ENCODE measurements at regions not wholly inside any gene's neighbourhood (a gene's known extent, or its start where the extent isn't known, plus 50 kb on each side); places are given as distances from the start of the nearest gene placed in this dataset.

DNA sequence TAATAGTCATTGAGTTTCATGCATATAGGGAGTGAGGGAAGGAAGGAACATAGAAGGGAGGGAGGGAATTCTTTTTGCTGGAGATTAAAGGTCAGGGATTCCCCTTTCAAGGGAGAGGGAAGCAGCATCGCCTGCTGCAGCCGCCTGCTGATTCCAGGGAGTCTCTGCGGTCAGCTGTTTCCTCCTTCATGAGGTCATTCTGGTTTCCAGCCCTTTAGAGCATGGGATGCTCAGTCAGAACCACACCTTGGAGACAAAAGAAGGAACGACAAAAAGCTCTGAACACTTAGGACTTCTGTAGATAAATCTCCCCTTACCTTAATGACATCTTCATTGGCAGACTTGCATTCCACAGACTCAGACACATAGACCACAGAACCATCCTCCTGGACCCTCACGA is 923.0 kb upstream of the TMEM132C start:
- Histone ChIP-seq H3K79me2 (ENCODE audit: control insufficient read depth, insufficient read depth, low read length) (no peaks in the 10 kb centered on the region), H4K20me1 (ENCODE audit: control insufficient read depth, insufficient read depth) (no peaks in the 10 kb centered on the region), H2AFZ (ENCODE audit: control insufficient read depth, low read depth, low read length) (no peak overlapping the region), H3K9ac (ENCODE audit: control insufficient read depth, insufficient read depth, low read length) (no peak overlapping the region), H3K27ac (ENCODE audit: control insufficient read depth, insufficient read depth) (no peak overlapping the region), H3K27me3 (replicated peaks in 1 of 2; ENCODE audit: control insufficient read depth in 2 of 2, insufficient read depth in 2 of 2, low read length in 1 of 2) (no peaks in the 10 kb centered on the region), H3K36me3 (ENCODE audit: control insufficient read depth in 2 of 2, insufficient read depth in 2 of 2, low read length in 1 of 2) (no peaks in the 10 kb centered on the region), H3K4me2 (ENCODE audit: control insufficient read depth, insufficient read depth) (no peak overlapping the region), H3K4me1 (ENCODE audit: control insufficient read depth, insufficient read depth, low read length) (no peaks in the 10 kb centered on the region), H3K4me3 (no peak overlapping the region), H3K9me3 (replicated peaks; ENCODE audit: control insufficient read depth, insufficient read depth, low read length) (no peaks in the 10 kb centered on the region; the same call in 2 of the 3 replicates)
- no TSS peak for BruUV-seq (replicated peaks)
- in situ Hi-C loops (cut with MboI): no loop called here
- ChIA-PET SMC1A (ENCODE audit: uncharacterized antibody, unreplicated experiment) (no interaction called here), RAD21 (ENCODE audit: unreplicated experiment) (no interaction called here), CTCF (no interaction called here), POLR2A (no interaction called here)
- DNase-seq (ENCODE audit: low read depth, low spot score) (no peak), ATAC-seq (no peak), FAIRE-seq (no peak)
- WGBS (ENCODE audit: insufficient coverage, insufficient replicate concordance, low lambda C conversion rate, missing lambda C conversion rate): 8% methylated on average over 5 of the region's 5 CpGs
- intact Hi-C loops (cut with micrococcal nuclease; ENCODE audit: unreplicated experiment): no loop called here
- TF ChIP-seq NR2C1 (IDR thresholded peaks at IDR 0.05): no peak
- no peak for TF ChIP-seq FOXM1 (IDR thresholded peaks at IDR 0.05; ENCODE audit: low read depth, low read length)
- no peak for TF ChIP-seq RCOR1 (conservative IDR thresholded peaks at IDR 0.05; ENCODE audit: low read depth, low read length)
- TF ChIP-seq HCFC1 (IDR thresholded peaks at IDR 0.05; ENCODE audit: low read length): no peak
- TF ChIP-seq HDAC6 (IDR thresholded peaks at IDR 0.05; ENCODE audit: unreplicated experiment): no peak
- TF ChIP-seq RUNX3 (IDR thresholded peaks at IDR 0.05; ENCODE audit: low read length): no peak
- no peak for TF ChIP-seq BCL11A (IDR thresholded peaks at IDR 0.05; ENCODE audit: low read depth, low read length)
- no peak for TF ChIP-seq STAT3 (IDR thresholded peaks at IDR 0.05; ENCODE audit: low read depth, low read length)
- no peak for TF ChIP-seq DPF2 (IDR thresholded peaks at IDR 0.05)
- no peak for TF ChIP-seq SREBF1 (IDR thresholded peaks at IDR 0.05; ENCODE audit: low read length)
- no peak for TF ChIP-seq NFXL1 (IDR thresholded peaks at IDR 0.05; ENCODE audit: borderline replicate concordance)
- no peak for TF ChIP-seq FOXK2 (IDR thresholded peaks at IDR 0.05)
- TF ChIP-seq SMC3 (IDR thresholded peaks at IDR 0.05; ENCODE audit: borderline replicate concordance, low read length): no peak
- no peak for TF ChIP-seq EGR1 (IDR thresholded peaks at IDR 0.05; ENCODE audit: borderline replicate concordance in 1 of 2, low read depth in 2 of 2, low read length in 2 of 2)
- TF ChIP-seq, protein P1, sequence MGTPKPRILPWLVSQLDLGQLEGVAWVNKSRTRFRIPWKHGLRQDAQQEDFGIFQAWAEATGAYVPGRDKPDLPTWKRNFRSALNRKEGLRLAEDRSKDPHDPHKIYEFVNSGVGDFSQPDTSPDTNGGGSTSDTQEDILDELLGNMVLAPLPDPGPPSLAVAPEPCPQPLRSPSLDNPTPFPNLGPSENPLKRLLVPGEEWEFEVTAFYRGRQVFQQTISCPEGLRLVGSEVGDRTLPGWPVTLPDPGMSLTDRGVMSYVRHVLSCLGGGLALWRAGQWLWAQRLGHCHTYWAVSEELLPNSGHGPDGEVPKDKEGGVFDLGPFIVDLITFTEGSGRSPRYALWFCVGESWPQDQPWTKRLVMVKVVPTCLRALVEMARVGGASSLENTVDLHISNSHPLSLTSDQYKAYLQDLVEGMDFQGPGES (IDR thresholded peaks at IDR 0.05): no peak
- TF ChIP-seq SRF (IDR thresholded peaks at IDR 0.05; ENCODE audit: low read depth in 2 of 2, low read length in 2 of 2): no peak
- no peak for TF ChIP-seq SP1 (IDR thresholded peaks at IDR 0.05; ENCODE audit: low read depth, low read length)
- TF ChIP-seq, protein P2, sequence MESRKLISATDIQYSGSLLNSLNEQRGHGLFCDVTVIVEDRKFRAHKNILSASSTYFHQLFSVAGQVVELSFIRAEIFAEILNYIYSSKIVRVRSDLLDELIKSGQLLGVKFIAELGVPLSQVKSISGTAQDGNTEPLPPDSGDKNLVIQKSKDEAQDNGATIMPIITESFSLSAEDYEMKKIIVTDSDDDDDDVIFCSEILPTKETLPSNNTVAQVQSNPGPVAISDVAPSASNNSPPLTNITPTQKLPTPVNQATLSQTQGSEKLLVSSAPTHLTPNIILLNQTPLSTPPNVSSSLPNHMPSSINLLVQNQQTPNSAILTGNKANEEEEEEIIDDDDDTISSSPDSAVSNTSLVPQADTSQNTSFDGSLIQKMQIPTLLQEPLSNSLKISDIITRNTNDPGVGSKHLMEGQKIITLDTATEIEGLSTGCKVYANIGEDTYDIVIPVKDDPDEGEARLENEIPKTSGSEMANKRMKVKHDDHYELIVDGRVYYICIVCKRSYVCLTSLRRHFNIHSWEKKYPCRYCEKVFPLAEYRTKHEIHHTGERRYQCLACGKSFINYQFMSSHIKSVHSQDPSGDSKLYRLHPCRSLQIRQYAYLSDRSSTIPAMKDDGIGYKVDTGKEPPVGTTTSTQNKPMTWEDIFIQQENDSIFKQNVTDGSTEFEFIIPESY (IDR thresholded peaks at IDR 0.05): no peak
- TF ChIP-seq, protein P3, sequence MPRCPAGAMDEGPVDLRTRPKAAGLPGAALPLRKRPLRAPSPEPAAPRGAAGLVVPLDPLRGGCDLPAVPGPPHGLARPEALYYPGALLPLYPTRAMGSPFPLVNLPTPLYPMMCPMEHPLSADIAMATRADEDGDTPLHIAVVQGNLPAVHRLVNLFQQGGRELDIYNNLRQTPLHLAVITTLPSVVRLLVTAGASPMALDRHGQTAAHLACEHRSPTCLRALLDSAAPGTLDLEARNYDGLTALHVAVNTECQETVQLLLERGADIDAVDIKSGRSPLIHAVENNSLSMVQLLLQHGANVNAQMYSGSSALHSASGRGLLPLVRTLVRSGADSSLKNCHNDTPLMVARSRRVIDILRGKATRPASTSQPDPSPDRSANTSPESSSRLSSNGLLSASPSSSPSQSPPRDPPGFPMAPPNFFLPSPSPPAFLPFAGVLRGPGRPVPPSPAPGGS (IDR thresholded peaks at IDR 0.05; ENCODE audit: borderline replicate concordance, insufficient read depth, low read depth, low read length, poor library complexity, severe bottlenecking): no peak
- TF ChIP-seq YBX1 (IDR thresholded peaks at IDR 0.05): no peak
